Esophagus squamous epithelium (tissue), 5 donors: ENCODE measurements at regions not wholly inside any gene's neighbourhood (a gene's known extent, or its start where the extent isn't known, plus 50 kb on each side); places are given as distances from the start of the nearest gene placed in this dataset.
"Not testable (repeated sequence)": the region's sequence is repeated elsewhere in the genome, so short reads cannot be mapped to it uniquely, and the experiment has no call there.

Experiments used
- DNase-seq: peaks from one replicate; lab custom pipeline; 2025; lab: John Stamatoyannopoulos, UW
- H3K27ac ChIP-seq, 4 donors: fragments of 200-600 bp; sonication (generic); one replicate each; pipeline ENCODE4 v1.5.1; 2016 to 2019; ENCODE audit warnings: mild to moderate bottlenecking in 1 of 4
- H3K27me3 ChIP-seq, 4 donors: fragments of 200-600 bp; sonication (generic); 1 replicate in 3 of 4; 2 replicates in 1 of 4; pipeline versions ENCODE4 v1.5.1 to v1.6.0; 2017 to 2021; ENCODE audit warnings: antibody characterized with exemption in 1 of 4
- H3K36me3 ChIP-seq, 3 donors: fragments of 200-600 bp; sonication (generic); one replicate each; pipeline ENCODE4 v1.5.1; 2016 to 2019
- H3K4me1 ChIP-seq, 3 donors: fragments of 200-600 bp; sonication (generic); one replicate each; pipeline ENCODE4 v1.5.1; 2017 to 2019
- H3K4me3 ChIP-seq, 4 donors: fragments of 200-600 bp; sonication (generic); 1 replicate in 3 of 4; 2 replicates in 1 of 4; pipeline ENCODE4 v1.5.1; 2016 to 2019; ENCODE audit warnings: mild to moderate bottlenecking in 2 of 4, moderate library complexity in 1 of 4
- H3K9me3 ChIP-seq, 3 donors: fragments of 200-600 bp; sonication (generic); one replicate each; pipeline ENCODE4 v1.5.1; 2016 to 2019
- CTCF ChIP-seq, 6 experiments: fragments of 450-650 bp in 4 of 6; fragments of 200-600 bp in 2 of 6; sonication (generic) in 2 of 6; IDR thresholded peaks; one replicate each; pipeline ENCODE4 v1.5.1; 2016 to 2019; ENCODE audit warnings: antibody characterized with exemption in 6 of 6, mild to moderate bottlenecking in 4 of 6, moderate library complexity in 4 of 6
- POLR2A ChIP-seq, 4 donors: fragments of 450-650 bp; IDR thresholded peaks; one replicate each; pipeline ENCODE4 v1.6.1; 2017; ENCODE audit warnings: antibody characterized with exemption in 4 of 4, mild to moderate bottlenecking in 4 of 4, moderate library complexity in 3 of 4
- WGBS, 2 donors: methylation state at CpG; one replicate each; pipeline ENCODE4 v1.1.5; 2018; 5-methylcytosine and 5-hydroxymethylcytosine counted together
- intact Hi-C: fragments of 100-400 bp; cut with DNase I; formaldehyde crosslinking; loops from one replicate; pipeline ENCODE4 v1.15.0; 2022
- donor health status: DM: yes; HTN: yes; CAD: no.

- intact Hi-C loops: no loop called here
Measured at GRCh38 chr14:55850825-55851241, 267.4 kb upstream of the PELI2 start.

GRCh38 chr14:55851301-55851700, 266.9 kb upstream of the PELI2 start:
- H3K4me1 ChIP-seq: peaks cover 0 to 17% (median 6%) of the 10 kb centered on the region in 3 donors
- no peak overlapping the region for H3K4me3 ChIP-seq
- DNase-seq: no peak
- no peaks in the 10 kb centered on the region for H3K27me3 ChIP-seq
- no peaks in the 10 kb centered on the region for H3K9me3 ChIP-seq
- no peaks in the 10 kb centered on the region for H3K36me3 ChIP-seq
- TF ChIP-seq CTCF (IDR thresholded peaks at IDR 0.05): no peak
- no peak for TF ChIP-seq POLR2A (IDR thresholded peaks at IDR 0.05)
- WGBS, 2 donors: 24 to 64% methylated on average over 1 to 2 of the region's 2 CpGs
- peak overlapping the region in 1 of 4 donors; percentile 54 for H3K27ac ChIP-seq
- intact Hi-C loops: no loop called here

More at GRCh38 chr14:55850825-55851241, 267.4 kb upstream of the PELI2 start:
- H3K27ac ChIP-seq: peak overlapping the region in 1 of 4 donors; percentile 21
- DNase-seq: no peak
- peaks cover 0 to 17% (median 6%) of the 10 kb centered on the region in 3 donors for H3K4me1 ChIP-seq
- H3K27me3 ChIP-seq: no peaks in the 10 kb centered on the region
- TF ChIP-seq CTCF (IDR thresholded peaks at IDR 0.05): no peak
- TF ChIP-seq POLR2A (IDR thresholded peaks at IDR 0.05): no peak
- no peaks in the 10 kb centered on the region for H3K9me3 ChIP-seq
- 28 to 42% methylated on average over 4 of the region's 4 CpGs for WGBS, 2 donors
- H3K4me3 ChIP-seq: no peak overlapping the region
- no peaks in the 10 kb centered on the region for H3K36me3 ChIP-seq

- Histone ChIP-seq H3K4me1 (peaks cover 0 to 17% (median 6%) of the 10 kb centered on the region in 3 donors), H3K27me3 (no peaks in the 10 kb centered on the region), H3K27ac (no peak overlapping the region), H3K4me3 (no peak overlapping the region), H3K9me3 (no peaks in the 10 kb centered on the region), H3K36me3 (no peaks in the 10 kb centered on the region)
- intact Hi-C loops: no loop called here
- no peak for DNase-seq
- TF ChIP-seq CTCF (IDR thresholded peaks at IDR 0.05) (no peak), POLR2A (IDR thresholded peaks at IDR 0.05) (no peak)
- WGBS, 2 donors: 89 to 90% methylated on average over 2 of the region's 2 CpGs
Measured at GRCh38 chr14:55851961-55852360, 266.2 kb upstream of the PELI2 start.

- peaks cover 0 to 12% (median 2%) of the 10 kb centered on the region in 3 donors for H3K4me1 ChIP-seq
- no peak overlapping the region for H3K27ac ChIP-seq
- no peak overlapping the region for H3K4me3 ChIP-seq
- DNase-seq: no peak
- no peaks in the 10 kb centered on the region for H3K36me3 ChIP-seq
- 61 to 81% methylated on average over 2 of the region's 2 CpGs for WGBS, 2 donors
- TF ChIP-seq CTCF (IDR thresholded peaks at IDR 0.05): no peak
- no peak for TF ChIP-seq POLR2A (IDR thresholded peaks at IDR 0.05)
- peaks cover 0 to 15% (median 0%) of the 10 kb centered on the region in 3 donors for H3K9me3 ChIP-seq
- H3K27me3 ChIP-seq: no peaks in the 10 kb centered on the region
- intact Hi-C loops: no loop called here
Measured at GRCh38 chr14:55855751-55856150, 262.5 kb upstream of the PELI2 start.

GRCh38 chr14:55858604-55859003, 259.6 kb upstream of the PELI2 start:
- Histone ChIP-seq H3K4me1 (no peaks in the 10 kb centered on the region), H3K27ac (no peak overlapping the region), H3K4me3 (no peak overlapping the region), H3K27me3 (no peaks in the 10 kb centered on the region), H3K9me3 (peaks cover 0 to 15% (median 0%) of the 10 kb centered on the region in 3 donors), H3K36me3 (no peaks in the 10 kb centered on the region)
- no peak for TF ChIP-seq POLR2A (IDR thresholded peaks at IDR 0.05)
- no peak for TF ChIP-seq CTCF (IDR thresholded peaks at IDR 0.05)
- DNase-seq: no peak
- WGBS, 2 donors: 94 to 95% methylated on average over 2 of the region's 2 CpGs
- intact Hi-C loops: no loop called here

GRCh38 chr14:55861561-55861960, 256.6 kb upstream of the PELI2 start:
- WGBS, 2 donors: 95 to 98% methylated on average over 7 to 9 of the region's 17 CpGs
- DNase-seq, intact Hi-C loops, H3K27ac ChIP-seq, H3K27me3 ChIP-seq, H3K4me3 ChIP-seq, H3K36me3 ChIP-seq, H3K4me1 ChIP-seq: not testable (repeated sequence)
- H3K9me3 ChIP-seq: peaks cover 0 to 15% (median 0%) of the 10 kb centered on the region in 3 donors
